ENCODE measurements at regions not wholly inside any gene's neighbourhood (a gene's known extent, or its start where the extent isn't known, plus 50 kb on each side); places are given as distances from the start of the nearest gene placed in this dataset.

DNA sequence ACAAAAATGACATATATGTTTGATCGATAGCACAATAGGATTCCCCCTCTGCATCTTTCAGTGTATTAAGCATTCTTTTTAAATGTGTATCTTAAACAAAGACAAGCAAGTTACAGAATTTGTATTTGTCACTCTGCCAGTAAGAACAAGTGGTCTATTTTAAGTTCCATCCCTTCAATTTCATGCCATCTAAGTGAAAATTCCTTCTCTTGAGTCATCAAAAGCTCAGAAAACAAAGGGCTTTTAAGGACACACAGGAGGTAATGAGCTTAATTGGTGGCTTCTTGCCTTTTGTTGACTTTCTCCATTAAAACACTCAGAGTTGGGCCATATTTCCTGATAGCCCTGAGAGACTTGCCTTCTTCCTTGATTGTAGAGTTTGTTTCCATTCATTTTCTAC lies 547.8 kb downstream of the TENT5A start:
- DNase-seq (no peak), FAIRE-seq (no peak)
- Histone ChIP-seq H3K4me1 (ENCODE audit: control insufficient read depth in 2 of 3, insufficient read depth in 2 of 3, low read depth in 1 of 3, low read length in 3 of 3) (no peaks in the 10 kb centered on the region), H3K9ac (ENCODE audit: low read length in 3 of 3) (no peak overlapping the region), H3K27me3 (ENCODE audit: control insufficient read depth, insufficient read depth, low read length) (no peaks in the 10 kb centered on the region), H3K9me3 (ENCODE audit: control insufficient read depth in 2 of 3, insufficient read depth in 1 of 3, low read length in 3 of 3) (no peaks in the 10 kb centered on the region), H3K4me3 (ENCODE audit: low read length in 3 of 3) (no peak overlapping the region), H3K27ac (ENCODE audit: low read depth in 2 of 2, low read length in 2 of 2) (no peak overlapping the region), H3K36me3 (ENCODE audit: control insufficient read depth in 2 of 3, insufficient read depth in 3 of 3, low read length in 3 of 3) (no peaks in the 10 kb centered on the region)
- TF ChIP-seq, protein P1, sequence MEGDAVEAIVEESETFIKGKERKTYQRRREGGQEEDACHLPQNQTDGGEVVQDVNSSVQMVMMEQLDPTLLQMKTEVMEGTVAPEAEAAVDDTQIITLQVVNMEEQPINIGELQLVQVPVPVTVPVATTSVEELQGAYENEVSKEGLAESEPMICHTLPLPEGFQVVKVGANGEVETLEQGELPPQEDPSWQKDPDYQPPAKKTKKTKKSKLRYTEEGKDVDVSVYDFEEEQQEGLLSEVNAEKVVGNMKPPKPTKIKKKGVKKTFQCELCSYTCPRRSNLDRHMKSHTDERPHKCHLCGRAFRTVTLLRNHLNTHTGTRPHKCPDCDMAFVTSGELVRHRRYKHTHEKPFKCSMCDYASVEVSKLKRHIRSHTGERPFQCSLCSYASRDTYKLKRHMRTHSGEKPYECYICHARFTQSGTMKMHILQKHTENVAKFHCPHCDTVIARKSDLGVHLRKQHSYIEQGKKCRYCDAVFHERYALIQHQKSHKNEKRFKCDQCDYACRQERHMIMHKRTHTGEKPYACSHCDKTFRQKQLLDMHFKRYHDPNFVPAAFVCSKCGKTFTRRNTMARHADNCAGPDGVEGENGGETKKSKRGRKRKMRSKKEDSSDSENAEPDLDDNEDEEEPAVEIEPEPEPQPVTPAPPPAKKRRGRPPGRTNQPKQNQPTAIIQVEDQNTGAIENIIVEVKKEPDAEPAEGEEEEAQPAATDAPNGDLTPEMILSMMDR (IDR thresholded peaks at IDR 0.05; ENCODE audit: borderline replicate concordance, extremely low read depth, insufficient read depth) = no peak
- intact Hi-C loops (cut with DNase I) = no loop called here

DNA sequence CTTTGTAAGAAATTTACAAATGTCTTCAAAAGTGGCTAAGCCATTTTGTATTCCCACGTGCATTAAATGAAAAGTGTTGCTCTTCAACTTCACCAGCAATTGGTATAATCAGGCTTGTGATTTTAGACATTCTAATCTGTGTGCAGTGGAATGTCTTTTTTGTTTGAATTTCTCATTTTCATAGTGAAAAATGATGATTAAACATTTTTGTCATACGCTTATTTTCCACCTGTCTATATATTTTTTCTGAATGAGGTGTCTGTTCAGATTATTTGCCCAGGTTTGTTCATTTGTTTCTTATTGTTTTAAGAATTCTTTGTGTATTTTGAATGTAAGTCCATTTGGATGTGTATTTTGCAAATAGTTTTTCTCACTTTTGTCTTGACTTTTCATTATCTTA lies 558.1 kb downstream of the TENT5A start:
- intact Hi-C loops (cut with DNase I) = no loop called here
- H3K27me3 ChIP-seq (ENCODE audit: control insufficient read depth, insufficient read depth, low read length) = no peaks in the 10 kb centered on the region
- TF ChIP-seq, protein P1 (IDR thresholded peaks at IDR 0.05; ENCODE audit: borderline replicate concordance, extremely low read depth, insufficient read depth) = no peak

DNA sequence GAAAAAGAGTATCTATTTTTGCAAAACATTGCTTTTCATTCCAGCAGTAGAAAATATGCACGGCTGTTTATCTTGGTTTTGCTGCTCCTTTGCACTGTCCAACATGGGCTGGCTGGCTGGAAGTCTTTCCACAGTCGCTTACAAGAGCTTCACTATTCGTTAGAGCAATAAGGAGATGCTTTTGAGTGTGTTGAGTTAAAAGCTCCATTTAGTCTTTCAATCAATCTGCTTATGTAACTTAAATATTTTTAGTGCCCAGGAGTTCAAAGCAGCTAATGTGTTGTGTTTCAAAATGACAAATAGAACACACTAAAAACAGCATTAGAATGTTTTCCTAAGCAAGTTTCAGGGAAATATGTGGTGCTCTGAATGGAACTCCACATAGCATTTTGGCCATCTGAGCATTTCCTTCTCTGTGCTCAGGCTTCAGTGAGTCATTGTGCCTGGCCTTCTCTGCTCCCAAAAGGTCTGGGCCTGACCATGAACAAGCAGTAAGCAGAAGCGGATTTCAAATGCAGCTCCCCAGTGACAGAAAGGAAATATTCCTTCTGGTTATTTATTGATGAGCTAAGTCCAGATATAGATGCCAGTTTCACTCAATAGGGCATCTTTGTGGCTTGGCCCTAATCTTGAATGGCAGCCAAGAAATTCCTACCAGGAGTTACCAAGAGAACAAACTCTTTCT lies 580.3 kb downstream of the TENT5A start:
- Histone ChIP-seq H3K4me3 (ENCODE audit: low read length in 3 of 3) (no peak overlapping the region), H3K9ac (ENCODE audit: low read length in 3 of 3) (no peak overlapping the region), H3K9me3 (ENCODE audit: control insufficient read depth in 2 of 3, insufficient read depth in 1 of 3, low read length in 3 of 3) (no peaks in the 10 kb centered on the region), H3K36me3 (ENCODE audit: control insufficient read depth in 2 of 3, insufficient read depth in 3 of 3, low read length in 3 of 3) (no peaks in the 10 kb centered on the region), H3K27ac (ENCODE audit: low read depth in 2 of 2, low read length in 2 of 2) (peak overlapping the region in 1 of 2 donors; percentile 32), H3K4me1 (ENCODE audit: control insufficient read depth in 2 of 3, insufficient read depth in 2 of 3, low read depth in 1 of 3, low read length in 3 of 3) (no peaks in the 10 kb centered on the region), H3K27me3 (ENCODE audit: control insufficient read depth, insufficient read depth, low read length) (no peaks in the 10 kb centered on the region)
- no peak for FAIRE-seq
- intact Hi-C loops (cut with DNase I) = no loop called here
- TF ChIP-seq, protein P1 (IDR thresholded peaks at IDR 0.05; ENCODE audit: borderline replicate concordance, extremely low read depth, insufficient read depth) = no peak
- peak in 3 of 5 donors; percentile 17 to 56 (median 53) for DNase-seq

More for the DNA sequence above, 558.1 kb downstream of the TENT5A start:
- no peaks in the 10 kb centered on the region for H3K9me3 ChIP-seq (ENCODE audit: control insufficient read depth in 2 of 3, insufficient read depth in 1 of 3, low read length in 3 of 3)
- FAIRE-seq (no peak), DNase-seq (no peak)
- no peaks in the 10 kb centered on the region for H3K4me1 ChIP-seq (ENCODE audit: control insufficient read depth in 2 of 3, insufficient read depth in 2 of 3, low read depth in 1 of 3, low read length in 3 of 3)
- no peak overlapping the region for H3K4me3 ChIP-seq (ENCODE audit: low read length in 3 of 3)
- H3K9ac ChIP-seq (ENCODE audit: low read length in 3 of 3) = no peak overlapping the region
- no peaks in the 10 kb centered on the region for H3K36me3 ChIP-seq (ENCODE audit: control insufficient read depth in 2 of 3, insufficient read depth in 3 of 3, low read length in 3 of 3)
- H3K27ac ChIP-seq (ENCODE audit: low read depth in 2 of 2, low read length in 2 of 2) = no peak overlapping the region

DNA sequence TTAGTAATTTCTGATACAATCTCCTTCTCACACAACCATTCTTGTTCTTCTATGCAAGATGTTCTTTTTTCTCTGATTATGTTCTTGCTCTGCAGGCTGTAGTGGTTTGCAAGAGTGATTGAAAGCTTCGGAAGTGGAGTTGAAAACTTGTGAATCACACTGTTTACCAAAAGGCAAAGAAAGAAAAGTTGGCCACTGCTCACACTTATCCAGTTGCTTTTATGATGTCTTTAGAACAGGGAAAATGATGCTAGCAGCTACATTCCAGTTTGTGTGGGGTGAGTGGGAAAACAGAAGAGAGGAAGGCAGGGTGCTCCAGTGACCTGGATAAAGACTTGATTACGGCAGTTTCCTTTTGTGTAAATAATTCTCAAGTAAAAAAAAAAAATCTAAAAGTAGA lies 583.3 kb downstream of the TENT5A start:
- no peaks in the 10 kb centered on the region for H3K4me1 ChIP-seq (ENCODE audit: control insufficient read depth in 2 of 3, insufficient read depth in 2 of 3, low read depth in 1 of 3, low read length in 3 of 3)
- peak in 1 of 5 donors; percentile 21 for DNase-seq

More for the DNA sequence above, 583.3 kb downstream of the TENT5A start:
- H3K27ac ChIP-seq (ENCODE audit: low read depth in 2 of 2, low read length in 2 of 2) = no peak overlapping the region
- no peak overlapping the region for H3K9ac ChIP-seq (ENCODE audit: low read length in 3 of 3)
- TF ChIP-seq, protein P1 (IDR thresholded peaks at IDR 0.05; ENCODE audit: borderline replicate concordance, extremely low read depth, insufficient read depth) = no peak
- FAIRE-seq = no peak
- no peaks in the 10 kb centered on the region for H3K36me3 ChIP-seq (ENCODE audit: control insufficient read depth in 2 of 3, insufficient read depth in 3 of 3, low read length in 3 of 3)
- no peak overlapping the region for H3K4me3 ChIP-seq (ENCODE audit: low read length in 3 of 3)
- intact Hi-C loops (cut with DNase I) = no loop called here
- no peaks in the 10 kb centered on the region for H3K9me3 ChIP-seq (ENCODE audit: control insufficient read depth in 2 of 3, insufficient read depth in 1 of 3, low read length in 3 of 3)
- no peaks in the 10 kb centered on the region for H3K27me3 ChIP-seq (ENCODE audit: control insufficient read depth, insufficient read depth, low read length)

Measured in kidney (tissue), 13 donors.